Cardiac fibroblast (primary cell): ENCODE measurements at regions not wholly inside any gene's neighbourhood (a gene's known extent, or its start where the extent isn't known, plus 50 kb on each side); places are given as distances from the start of the nearest gene placed in this dataset.

Source experiments
- DNase-seq, 2 donors: peaks; one replicate each; pipeline versions ENCODE4 v3.0.0 to v3.0.0-alpha.2; 2010; ENCODE audit warnings: low read depth in 2 of 2
- H3K4me3 ChIP-seq, 2 donors: replicated peaks in 1 of 2; 1 replicate in 1 of 2; 2 replicates in 1 of 2; pipeline ENCODE4 v1.5.1; 2011; ENCODE audit warnings: low read depth in 2 of 2, low read length in 2 of 2, mild to moderate bottlenecking in 2 of 2, moderate library complexity in 1 of 2
- TF ChIP-seq, protein P1 (sequence below): IDR thresholded peaks from one replicate; pipeline ENCODE4 v1.5.1; 2011; ENCODE audit warnings: low read depth, mild to moderate bottlenecking, low read length, inconsistent platforms

DNA sequence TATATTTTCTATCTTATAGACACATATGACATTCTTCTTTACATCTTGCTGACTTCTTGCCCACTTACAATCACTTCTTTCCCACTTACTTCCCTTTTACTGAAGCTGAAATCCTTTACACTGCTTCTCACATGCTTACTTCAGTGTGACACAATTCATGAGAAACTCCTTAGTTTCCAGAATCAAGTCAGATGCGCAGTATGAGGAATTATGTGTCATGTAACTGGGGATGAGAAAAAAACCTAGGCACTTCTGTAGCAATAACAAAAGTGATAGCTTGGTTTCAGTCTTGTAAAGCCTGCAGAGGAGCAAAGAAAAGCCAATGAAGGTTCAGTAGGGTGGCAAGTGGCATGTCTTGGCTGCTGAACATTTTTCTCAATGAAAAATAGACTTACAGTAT is 566.2 kb upstream of the RGS18 start:
- no peak for DNase-seq
- TF ChIP-seq, protein P1, sequence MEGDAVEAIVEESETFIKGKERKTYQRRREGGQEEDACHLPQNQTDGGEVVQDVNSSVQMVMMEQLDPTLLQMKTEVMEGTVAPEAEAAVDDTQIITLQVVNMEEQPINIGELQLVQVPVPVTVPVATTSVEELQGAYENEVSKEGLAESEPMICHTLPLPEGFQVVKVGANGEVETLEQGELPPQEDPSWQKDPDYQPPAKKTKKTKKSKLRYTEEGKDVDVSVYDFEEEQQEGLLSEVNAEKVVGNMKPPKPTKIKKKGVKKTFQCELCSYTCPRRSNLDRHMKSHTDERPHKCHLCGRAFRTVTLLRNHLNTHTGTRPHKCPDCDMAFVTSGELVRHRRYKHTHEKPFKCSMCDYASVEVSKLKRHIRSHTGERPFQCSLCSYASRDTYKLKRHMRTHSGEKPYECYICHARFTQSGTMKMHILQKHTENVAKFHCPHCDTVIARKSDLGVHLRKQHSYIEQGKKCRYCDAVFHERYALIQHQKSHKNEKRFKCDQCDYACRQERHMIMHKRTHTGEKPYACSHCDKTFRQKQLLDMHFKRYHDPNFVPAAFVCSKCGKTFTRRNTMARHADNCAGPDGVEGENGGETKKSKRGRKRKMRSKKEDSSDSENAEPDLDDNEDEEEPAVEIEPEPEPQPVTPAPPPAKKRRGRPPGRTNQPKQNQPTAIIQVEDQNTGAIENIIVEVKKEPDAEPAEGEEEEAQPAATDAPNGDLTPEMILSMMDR: no peak
- H3K4me3 ChIP-seq: no peak overlapping the region

DNA sequence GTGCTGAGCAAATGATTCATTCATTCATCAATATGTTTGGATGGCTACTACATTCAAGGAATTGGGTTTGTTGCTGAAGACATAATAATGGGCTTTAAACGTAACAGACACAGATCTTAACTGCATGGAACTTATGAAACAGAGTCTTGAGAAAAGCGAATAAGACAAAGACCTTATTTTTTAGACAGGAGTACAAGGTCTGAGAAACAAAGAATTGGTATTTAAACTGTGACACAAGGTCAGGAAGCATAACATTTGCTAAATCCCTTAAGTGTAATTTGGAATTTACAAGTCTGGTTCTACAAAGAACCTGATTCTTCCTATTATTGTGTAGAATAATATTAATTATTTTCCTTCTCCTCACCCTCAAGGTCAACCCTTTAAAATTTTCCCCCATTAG is 565.4 kb upstream of the RGS18 start:
- TF ChIP-seq, protein P1: no peak
- no peak for DNase-seq
- H3K4me3 ChIP-seq: no peak overlapping the region

DNA sequence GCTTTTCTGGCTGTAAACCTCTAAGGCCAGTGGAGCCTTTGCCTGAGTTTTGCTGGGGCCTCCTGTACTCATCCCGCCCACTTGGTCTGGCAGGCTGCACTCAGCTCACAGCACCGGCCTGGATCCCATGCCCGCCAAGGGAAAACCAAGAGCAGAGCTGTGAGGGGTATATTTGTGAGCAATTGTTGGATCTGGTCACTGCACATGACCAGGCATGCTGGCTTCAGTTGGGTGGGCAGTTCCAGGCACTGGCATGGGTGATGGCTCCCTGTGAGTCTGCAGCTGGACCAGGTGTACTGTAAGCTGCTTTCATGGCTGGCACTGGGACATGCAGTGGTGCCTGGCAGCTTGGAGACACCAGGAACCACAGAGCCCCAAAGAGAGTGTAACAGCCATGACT is 563.1 kb upstream of the RGS18 start:
- TF ChIP-seq, protein P1: no peak
- DNase-seq: no peak
- no peak overlapping the region for H3K4me3 ChIP-seq

GRCh38 chr1:191608367-191608766 is 549.9 kb upstream of the RGS18 start:
- TF ChIP-seq, protein P1: no peak
- peak in 1 of 2 donors; percentile 4 for DNase-seq

GRCh38 chr1:191609305-191609704 is 549.0 kb upstream of the RGS18 start:
- DNase-seq: no peak
- TF ChIP-seq, protein P1: no peak
- H3K4me3 ChIP-seq: no peak overlapping the region

More at GRCh38 chr1:191608367-191608766, 549.9 kb upstream of the RGS18 start:
- no peak overlapping the region for H3K4me3 ChIP-seq

GRCh38 chr1:191615101-191615821 is 543.0 kb upstream of the RGS18 start:
- DNase-seq: no peak
- TF ChIP-seq, protein P1: no peak
- H3K4me3 ChIP-seq: no peak overlapping the region

GRCh38 chr1:191618181-191618580 is 540.1 kb upstream of the RGS18 start:
- TF ChIP-seq, protein P1: no peak
- no peak overlapping the region for H3K4me3 ChIP-seq
- no peak for DNase-seq
